GM19452 (cell line): ENCODE measurements at regions not wholly inside any gene's neighbourhood (a gene's known extent, or its start where the extent isn't known, plus 50 kb on each side); places are given as distances from the start of the nearest gene placed in this dataset.

Experiments used
- ATAC-seq: cut with Tn5 transposase; IDR thresholded peaks from one replicate; pipeline ENCODE4 v1.9.1; 2021; ENCODE audit not compliant: unreplicated experiment

GRCh38 chr1:168782559-168783116, 53.6 kb upstream of the DPT start:
- ATAC-seq = no peak

GRCh38 chr1:168783458-168784210, 54.6 kb upstream of the DPT start:
- ATAC-seq = no peak

- ATAC-seq = no peak
These were observed 57.7 kb upstream of the DPT start for GRCh38 chr1:168786476-168787330.

GRCh38 chr1:168788258-168788657, 59.3 kb upstream of the DPT start:
- no peak for ATAC-seq

- ATAC-seq = no peak
These were observed 60.5 kb upstream of the DPT start for GRCh38 chr1:168789501-168789900.

- no peak for ATAC-seq
These were observed 63.1 kb upstream of the DPT start for GRCh38 chr1:168792142-168792541.

GRCh38 chr1:168792592-168793125, 63.7 kb upstream of the DPT start:
- ATAC-seq = no peak

GRCh38 chr1:168794057-168794456, 65.1 kb upstream of the DPT start:
- no peak for ATAC-seq

GRCh38 chr1:168795681-168796080, 66.7 kb upstream of the DPT start:
- ATAC-seq = no peak

- ATAC-seq = no peak
These were observed 71.1 kb upstream of the DPT start for GRCh38 chr1:168799927-168800605.

- ATAC-seq = no peak
These were observed 72.2 kb upstream of the DPT start for GRCh38 chr1:168801032-168801745.

- ATAC-seq = no peak
These were observed 75.0 kb upstream of the DPT start for GRCh38 chr1:168803806-168804510.

GRCh38 chr1:168806952-168807351, 77.9 kb upstream of the DPT start:
- ATAC-seq = no peak

GRCh38 chr1:168811176-168811575, 82.2 kb upstream of the DPT start:
- ATAC-seq = no peak

GRCh38 chr1:168819668-168820067, 90.7 kb upstream of the DPT start:
- ATAC-seq = no peak

- ATAC-seq = no peak
These were observed 92.4 kb upstream of the DPT start for GRCh38 chr1:168821434-168821833.

GRCh38 chr1:168822911-168823310, 93.9 kb upstream of the DPT start:
- ATAC-seq = no peak

GRCh38 chr1:168823988-168824387, 95.0 kb upstream of the DPT start:
- no peak for ATAC-seq

GRCh38 chr1:168824418-168825065, 95.5 kb upstream of the DPT start:
- no peak for ATAC-seq
